Heart right ventricle (tissue), 16 donors: ENCODE measurements at regions not wholly inside any gene's neighbourhood (a gene's known extent, or its start where the extent isn't known, plus 50 kb on each side); places are given as distances from the start of the nearest gene placed in this dataset.

ENCODE experiments used
- ATAC-seq, 8 donors: fragments of 200-7000 bp; cut with Tn5 transposase; one replicate each; pipeline ENCODE4 v1.9.1; 2020; ENCODE audit warnings: mild to moderate bottlenecking in 8 of 8, moderate library complexity in 8 of 8, moderate number of reproducible peaks in 1 of 8
- DNase-seq, 2 donors: peaks; one replicate each; pipeline ENCODE4 v3.0.0-alpha.2; 2020
- H3K27ac ChIP-seq, 10 donors: fragments of 200-600 bp; sonication (generic) in 2 of 10; one replicate each; pipeline versions ENCODE4 v1.5.0 to v1.8.0; 2020 to 2022; ENCODE audit warnings: mild to moderate bottlenecking in 3 of 10
- H3K27me3 ChIP-seq, 7 donors: fragments of 200-600 bp; one replicate each; pipeline ENCODE4 v1.8.0; 2021 to 2022; ENCODE audit warnings: mild to moderate bottlenecking in 2 of 7
- H3K36me3 ChIP-seq, 9 donors: fragments of 200-600 bp; sonication (generic) in 1 of 9; one replicate each; pipeline versions ENCODE4 v1.5.0 to v1.8.0; 2020 to 2022; ENCODE audit warnings: mild to moderate bottlenecking in 2 of 9
- H3K4me1 ChIP-seq, 9 donors: fragments of 200-600 bp; sonication (generic) in 1 of 9; one replicate each; pipeline versions ENCODE4 v1.5.0 to v1.8.0; 2020 to 2022; ENCODE audit warnings: mild to moderate bottlenecking in 4 of 9
- H3K4me3 ChIP-seq, 10 donors: fragments of 200-600 bp; sonication (generic) in 2 of 10; one replicate each; pipeline versions ENCODE4 v1.5.0 to v1.8.0; 2020 to 2022; ENCODE audit warnings: mild to moderate bottlenecking in 7 of 10, moderate library complexity in 2 of 10
- H3K9me3 ChIP-seq, 11 donors: fragments of 200-600 bp in 10 of 11; sonication (generic) in 2 of 11; one replicate each; pipeline versions ENCODE4 v1.5.0 to v1.8.0; 2013 to 2022; ENCODE audit warnings: mild to moderate bottlenecking in 2 of 11, control low read depth in 1 of 11, moderate library complexity in 1 of 11
- CTCF ChIP-seq, 9 donors: fragments of 200-600 bp; sonication (generic) in 2 of 9; IDR thresholded peaks; one replicate each; pipeline versions ENCODE4 v1.5.0 to v1.8.0; 2021 to 2022; ENCODE audit warnings: antibody characterized with exemption in 9 of 9, mild to moderate bottlenecking in 5 of 9, moderate library complexity in 1 of 9
- WGBS, 2 donors: extraction: QIAGEN DNeasy Blood & Tissue Kit; methylation state at CpG; one replicate each; pipeline ENCODE4 v1.1.7; 2013; ENCODE audit warnings: inconsistent platforms in 1 of 2; 5-methylcytosine and 5-hydroxymethylcytosine counted together
- intact Hi-C, 10 donors: fragments of 100-400 bp; cut with DNase I; formaldehyde crosslinking; loops; one replicate each; pipeline versions ENCODE4 v1.11.1 to v1.14.2; 2022
- donor health status: Arrhythmogenic right ventricular cardiomyopathy.
- donor health status: ischemic (EF 13 %, LVEDD 7.1; RV severe dilation, severe dysfunction).
- donor health status: healthy with polysubstance abuse.
- donor health status: DM: no; HTN: yes; CAD: no.
- donor health status: DM: no; HTN: no; CAD: no.
- donor health status: ischemic (EF 25% LVEDD 6.9; RV normal size, moderate dysfunction).
- donor health status: ischemic (EF 25% LVEDD 5.7; RV mildly dilated, moderate dysfunction).
- donor health status: healthy.
- donor health status: DM: yes; HTN: yes; CAD: no.
- donor health status: Ischemic cardiomyopathy.
- donor health status: ischemic (EF 35%, LVEDD 5.7; RV mildly dilated, moderate dysfunction).
- donor health status: nonischemic (EF 11% LVEDD 7.7; RV severe dilation, severe dysfunction).
- donor health status: DM: yes; HTN: yes; CAD: no.
- donor health status: PGD.
- donor health status: ischemic (EF 29% LVEDD 5.4; RV normal size, mild dysfunction).
- donor health status: nonischemic (EF 23%, LVEDD 6.1; RV moderate dilation, normal function).

DNA sequence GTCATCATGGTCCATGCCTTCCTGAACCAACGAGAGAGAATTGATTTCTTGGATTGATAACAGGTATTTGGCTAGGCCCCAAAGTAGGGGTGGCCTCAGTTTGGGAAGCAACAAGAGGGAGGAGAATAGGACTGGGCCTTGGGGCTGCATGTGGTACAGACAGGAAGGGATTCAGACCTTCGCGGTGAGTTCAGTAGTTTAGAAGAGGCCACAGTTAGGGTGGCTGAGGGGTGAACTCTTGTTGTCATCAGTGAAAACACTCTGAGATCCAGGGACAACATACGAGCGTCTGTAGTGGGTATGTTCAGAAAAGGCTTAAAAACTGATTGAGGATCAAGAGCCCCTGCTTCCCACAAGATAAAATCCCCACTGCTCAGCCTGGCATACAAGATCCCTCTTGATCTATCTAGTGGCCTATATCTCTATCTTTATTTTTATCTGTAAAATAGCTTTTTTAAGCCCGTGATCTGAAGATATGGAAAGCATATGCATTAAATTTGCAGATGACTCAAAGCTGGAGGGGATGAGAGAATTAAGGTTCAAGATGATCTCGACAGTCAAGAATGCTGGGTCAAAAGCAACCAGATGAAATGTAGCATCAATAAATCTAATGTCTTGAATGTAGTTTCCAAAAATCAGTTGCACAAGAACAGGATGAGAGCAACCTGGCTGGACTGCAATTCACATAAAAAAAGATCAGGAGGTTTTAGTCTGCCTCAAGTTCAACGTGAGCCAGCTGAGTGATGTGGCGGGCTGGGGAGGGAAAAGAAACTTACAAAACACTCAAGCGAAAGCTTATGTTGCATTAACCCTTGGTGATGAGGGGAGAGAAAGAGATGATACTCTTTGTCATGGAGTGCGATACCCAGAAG, 221.1 kb upstream of the TLE3 start:
- Histone ChIP-seq H3K4me3 (no peak overlapping the region), H3K9me3 (no peaks in the 10 kb centered on the region), H3K36me3 (no peaks in the 10 kb centered on the region), H3K4me1 (peaks cover 0 to 48% (median 25%) of the 10 kb centered on the region in 9 donors), H3K27ac (no peak overlapping the region), H3K27me3 (peaks cover 0 to 20% (median 17%) of the 10 kb centered on the region in 7 donors)
- no peak for DNase-seq
- ATAC-seq = no peak
- intact Hi-C loops = loop anchor here in 1 of 10 donors (1.0 kb wide), 1 partner anchor 15 kb away; no protein-coding TSS in a partner anchor
- 77 to 78% methylated on average over 11 of the region's 11 CpGs for WGBS, 2 donors
- no peak for TF ChIP-seq CTCF (IDR thresholded peaks at IDR 0.05)

DNA sequence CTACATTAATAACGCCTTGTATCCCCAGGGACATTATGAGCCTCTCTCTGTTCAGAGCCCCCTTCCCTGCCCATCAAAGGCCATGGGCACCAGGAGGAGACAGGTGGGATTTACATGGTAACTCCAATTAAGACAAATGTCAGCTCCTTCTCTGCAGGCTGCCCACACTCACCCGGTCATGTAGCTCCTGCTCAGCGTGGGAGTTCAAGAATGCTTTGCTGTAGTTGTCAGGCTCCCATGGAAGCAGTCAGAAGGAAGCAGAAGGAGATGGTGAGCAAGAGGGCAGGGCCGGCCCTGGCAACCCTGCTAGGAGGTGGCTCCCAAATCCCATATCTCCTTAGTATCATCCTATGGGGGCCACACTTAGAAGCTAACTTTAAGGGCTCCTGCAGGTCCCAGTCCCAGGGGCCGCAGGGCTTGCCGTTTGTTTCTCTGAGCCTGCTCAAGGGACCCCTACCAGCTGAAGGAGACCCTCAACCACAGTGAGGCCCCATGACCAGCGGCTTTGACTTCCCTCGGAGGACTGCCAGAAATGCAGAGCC, 218.4 kb upstream of the TLE3 start:
- intact Hi-C loops = no loop called here
- Histone ChIP-seq H3K36me3 (no peaks in the 10 kb centered on the region), H3K9me3 (no peaks in the 10 kb centered on the region), H3K4me1 (peaks cover 0 to 21% (median 7%) of the 10 kb centered on the region in 9 donors), H3K27me3 (peaks cover 0 to 34% (median 22%) of the 10 kb centered on the region in 7 donors), H3K27ac (no peak overlapping the region), H3K4me3 (no peak overlapping the region)
- ATAC-seq (no peak), DNase-seq (no peak)
- TF ChIP-seq CTCF (IDR thresholded peaks at IDR 0.05) = no peak
- 90% methylated on average over 8 of the region's 8 CpGs for WGBS, 2 donors

DNA sequence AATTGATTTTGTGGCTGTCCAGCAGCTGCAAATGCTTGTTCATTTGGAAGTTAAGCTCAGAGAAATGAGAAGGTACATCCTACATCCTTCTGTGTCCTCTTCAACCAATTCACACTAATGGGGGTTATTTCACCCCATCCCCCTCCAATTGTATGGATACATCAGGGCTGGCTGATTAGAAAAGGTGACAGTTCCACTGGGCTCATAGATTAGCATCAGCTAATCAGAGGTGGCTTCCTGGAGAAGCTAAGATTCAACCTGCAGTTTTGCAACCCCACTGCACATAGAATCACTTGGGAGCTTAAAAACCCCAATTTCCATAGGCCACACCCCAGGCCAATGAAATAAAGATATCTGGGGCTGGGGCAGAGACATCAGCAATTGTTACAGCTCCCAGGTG, 217.7 kb upstream of the TLE3 start:
- TF ChIP-seq CTCF (IDR thresholded peaks at IDR 0.05) = no peak
- no peak overlapping the region for H3K4me3 ChIP-seq
- no peaks in the 10 kb centered on the region for H3K9me3 ChIP-seq
- DNase-seq (no peak), ATAC-seq (no peak)
- no peaks in the 10 kb centered on the region for H3K36me3 ChIP-seq
- intact Hi-C loops = no loop called here
- no peak overlapping the region for H3K27ac ChIP-seq
- H3K27me3 ChIP-seq = peaks cover 0 to 35% (median 22%) of the 10 kb centered on the region in 7 donors
- peaks cover 0 to 14% (median under 1%) of the 10 kb centered on the region in 9 donors for H3K4me1 ChIP-seq

DNA sequence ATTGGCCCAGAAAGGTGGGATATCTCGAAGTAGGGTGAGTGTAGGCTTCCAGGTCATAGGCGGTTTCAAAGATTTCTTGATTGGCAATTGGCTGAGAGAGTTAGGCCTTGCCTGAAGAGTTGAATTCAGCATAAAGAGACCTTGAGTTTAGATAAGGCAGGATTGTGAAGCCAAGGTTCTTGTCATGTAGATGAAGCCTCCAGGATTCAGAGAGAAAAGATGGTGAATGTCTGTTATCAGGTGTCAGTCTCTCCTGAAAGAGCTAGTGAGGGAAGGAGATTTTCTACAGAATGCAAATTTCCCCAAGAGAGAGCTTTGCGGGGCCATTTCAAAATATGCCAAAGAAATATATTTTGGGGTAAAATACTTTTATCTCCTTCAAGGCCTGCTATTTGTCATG, 217.0 kb upstream of the TLE3 start:
- DNase-seq (no peak), ATAC-seq (no peak)
- intact Hi-C loops = loop anchor here in 1 of 10 donors (5.0 kb wide), 1 partner anchor 42 kb away; no protein-coding TSS in a partner anchor
- H3K9me3 ChIP-seq = no peaks in the 10 kb centered on the region
- no peak overlapping the region for H3K27ac ChIP-seq
- peaks cover 0 to 6% (median 0%) of the 10 kb centered on the region in 9 donors for H3K4me1 ChIP-seq
- H3K27me3 ChIP-seq = peaks cover 0 to 35% (median 26%) of the 10 kb centered on the region in 7 donors
- WGBS, 2 donors = 96 to 100% methylated on average over 3 of the region's 3 CpGs
- H3K36me3 ChIP-seq = no peaks in the 10 kb centered on the region
- TF ChIP-seq CTCF (IDR thresholded peaks at IDR 0.05) = no peak
- no peak overlapping the region for H3K4me3 ChIP-seq
